Common myeloid progenitor, CD34-positive (primary cell): ENCODE measurements at regions not wholly inside any gene's neighbourhood (a gene's known extent, or its start where the extent isn't known, plus 50 kb on each side); places are given as distances from the start of the nearest gene placed in this dataset.

Experiments used
- CTCF ChIA-PET: fragments of 350-600 bp; sonication (Branson Sonifier 250); formaldehyde crosslinking; loops from one replicate; lab custom pipeline; 2021; ENCODE audit warnings: antibody characterized with exemption; lab: Charles Lee
- POLR2A ChIA-PET: fragments of 350-600 bp; sonication (Branson Sonifier 250); formaldehyde crosslinking; loops from one replicate; lab custom pipeline; 2021; ENCODE audit warnings: antibody characterized with exemption; lab: Charles Lee
- DNase-seq, 3 donors: peaks; one replicate each; pipeline versions ENCODE4 v3.0.0 to v3.0.0-alpha.2; 2013
- H3K27ac ChIP-seq, 2 experiments: 1 replicate in 1 of 2; 2 replicates in 1 of 2; pipeline ENCODE4 v1.7.0; 2013; ENCODE audit warnings: inconsistent platforms in 2 of 2, low read length in 2 of 2, mild to moderate bottlenecking in 2 of 2, low read depth in 1 of 2, moderate library complexity in 1 of 2; ENCODE audit not compliant: severe bottlenecking in 2 of 2, insufficient read depth in 1 of 2, poor library complexity in 1 of 2
- H3K27me3 ChIP-seq, 5 experiments: replicated peaks in 2 of 5; 1 replicate in 3 of 5; 2 replicates in 2 of 5; pipeline versions ENCODE4 v1.6.1 to v1.7.0; 2013; ENCODE audit warnings: low read length in 4 of 5, mild to moderate bottlenecking in 2 of 5, moderate library complexity in 2 of 5, inconsistent platforms in 1 of 5; ENCODE audit not compliant: insufficient read depth in 5 of 5, control insufficient read depth in 4 of 5
- H3K36me3 ChIP-seq, 4 experiments: 1 replicate in 2 of 4; 2 replicates in 2 of 4; pipeline versions ENCODE4 v1.6.1 to v1.7.0; 2013; ENCODE audit warnings: low read length in 3 of 4, control low read depth in 1 of 4, mild to moderate bottlenecking in 1 of 4; ENCODE audit not compliant: control insufficient read depth in 4 of 4, insufficient read depth in 4 of 4
- H3K4me1 ChIP-seq, 4 experiments: 1 replicate in 3 of 4; 2 replicates in 1 of 4; pipeline versions ENCODE4 v1.6.1 to v1.7.1; 2013; ENCODE audit warnings: low read length in 3 of 4, mild to moderate bottlenecking in 3 of 4, control low read depth in 1 of 4, inconsistent platforms in 1 of 4, moderate library complexity in 1 of 4; ENCODE audit not compliant: control insufficient read depth in 4 of 4, insufficient read depth in 4 of 4; ENCODE audit errors: control extremely low read depth in 1 of 4
- H3K4me3 ChIP-seq, 7 experiments: 1 replicate in 4 of 7; 2 replicates in 3 of 7; pipeline versions ENCODE4 v1.5.1 to v1.7.0; 2013; ENCODE audit warnings: mild to moderate bottlenecking in 7 of 7, low read length in 6 of 7, moderate library complexity in 6 of 7, inconsistent platforms in 2 of 7, low read depth in 2 of 7, control low read depth in 1 of 7; ENCODE audit not compliant: insufficient read depth in 4 of 7, control insufficient read depth in 1 of 7; ENCODE audit errors: extremely low read depth in 1 of 7
- H3K9me3 ChIP-seq, 5 experiments: 1 replicate in 4 of 5; 2 replicates in 1 of 5; pipeline versions ENCODE4 v1.6.1 to v1.7.1; 2013; ENCODE audit warnings: low read length in 4 of 5, mild to moderate bottlenecking in 2 of 5, inconsistent platforms in 1 of 5, low read depth in 1 of 5, moderate library complexity in 1 of 5; ENCODE audit not compliant: control insufficient read depth in 4 of 5, insufficient read depth in 2 of 5; ENCODE audit errors: control extremely low read depth in 1 of 5
- WGBS: methylation state at CpG from one replicate; pipeline ENCODE4 v1.1.5; 2013; ENCODE audit not compliant: insufficient coverage; 5-methylcytosine and 5-hydroxymethylcytosine counted together

- Histone ChIP-seq H3K4me1 (no peaks in the 10 kb centered on the region), H3K27ac (no peak overlapping the region), H3K27me3 (no peaks in the 10 kb centered on the region), H3K36me3 (no peaks in the 10 kb centered on the region), H3K4me3 (no peak overlapping the region), H3K9me3 (no peaks in the 10 kb centered on the region)
- no peak for DNase-seq
- WGBS = no CpG with 5 or more reads among the region's 1 CpG
- ChIA-PET POLR2A (no interaction called here), CTCF (no interaction called here)
Measured at GRCh38 chr6:120947111-120947510, 387.2 kb downstream of the TBC1D32 start.

DNA sequence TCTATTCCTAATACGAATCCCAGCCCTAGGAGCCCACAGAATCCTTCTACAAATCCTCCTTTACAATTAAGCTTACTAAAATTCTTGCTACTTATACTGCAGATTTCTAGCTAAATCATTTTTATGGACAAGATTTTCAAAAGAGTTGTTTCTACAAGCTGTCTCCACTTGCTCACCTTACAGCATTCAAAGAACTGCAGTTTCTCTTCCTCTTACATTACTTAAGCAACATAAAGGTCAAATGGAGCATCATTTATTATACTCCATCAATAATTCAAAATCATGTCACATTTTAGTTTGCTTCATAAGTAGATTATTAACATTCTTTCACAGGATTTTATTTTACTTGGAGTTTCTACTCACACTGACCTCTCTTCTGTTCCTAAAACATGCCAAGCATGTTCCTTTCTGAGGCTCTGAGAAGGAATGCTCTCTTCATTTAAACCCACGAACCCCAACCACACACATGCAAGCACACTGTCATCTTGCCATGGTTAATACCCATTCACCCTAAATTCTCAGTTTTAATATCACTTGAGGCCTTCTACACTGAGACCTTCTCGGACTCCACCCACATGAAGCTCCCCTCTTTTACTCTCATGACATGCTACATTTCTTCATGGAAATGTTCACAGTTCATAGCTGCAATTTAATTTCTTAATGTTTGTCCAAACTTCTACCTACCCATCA, 388.2 kb downstream of the TBC1D32 start:
- no peak overlapping the region for H3K4me3 ChIP-seq
- no peaks in the 10 kb centered on the region for H3K9me3 ChIP-seq
- no peaks in the 10 kb centered on the region for H3K36me3 ChIP-seq
- ChIA-PET POLR2A (no interaction called here), CTCF (no interaction called here)
- no peaks in the 10 kb centered on the region for H3K4me1 ChIP-seq
- no peak overlapping the region for H3K27ac ChIP-seq
- no peaks in the 10 kb centered on the region for H3K27me3 ChIP-seq
- DNase-seq = no peak
- 100% methylated on average over 1 of the region's 3 CpGs for WGBS

GRCh38 chr6:120938876-120939472, 395.3 kb downstream of the TBC1D32 start:
- Histone ChIP-seq H3K27ac (peak overlapping the region; percentile 40 to 50), H3K36me3 (no peaks in the 10 kb centered on the region), H3K9me3 (no peaks in the 10 kb centered on the region), H3K27me3 (no peaks in the 10 kb centered on the region), H3K4me1 (peaks cover 3 to 21% (median 10%) of the 10 kb centered on the region in 4 experiments), H3K4me3 (peak overlapping the region in 2 of 7 experiments; percentile 17 to 33)
- POLR2A ChIA-PET = no interaction called here
- 0% methylated on average over 2 of the region's 3 CpGs for WGBS
- peak; percentile 44 to 89 (median 78) for DNase-seq
- CTCF ChIA-PET = no interaction called here

DNA sequence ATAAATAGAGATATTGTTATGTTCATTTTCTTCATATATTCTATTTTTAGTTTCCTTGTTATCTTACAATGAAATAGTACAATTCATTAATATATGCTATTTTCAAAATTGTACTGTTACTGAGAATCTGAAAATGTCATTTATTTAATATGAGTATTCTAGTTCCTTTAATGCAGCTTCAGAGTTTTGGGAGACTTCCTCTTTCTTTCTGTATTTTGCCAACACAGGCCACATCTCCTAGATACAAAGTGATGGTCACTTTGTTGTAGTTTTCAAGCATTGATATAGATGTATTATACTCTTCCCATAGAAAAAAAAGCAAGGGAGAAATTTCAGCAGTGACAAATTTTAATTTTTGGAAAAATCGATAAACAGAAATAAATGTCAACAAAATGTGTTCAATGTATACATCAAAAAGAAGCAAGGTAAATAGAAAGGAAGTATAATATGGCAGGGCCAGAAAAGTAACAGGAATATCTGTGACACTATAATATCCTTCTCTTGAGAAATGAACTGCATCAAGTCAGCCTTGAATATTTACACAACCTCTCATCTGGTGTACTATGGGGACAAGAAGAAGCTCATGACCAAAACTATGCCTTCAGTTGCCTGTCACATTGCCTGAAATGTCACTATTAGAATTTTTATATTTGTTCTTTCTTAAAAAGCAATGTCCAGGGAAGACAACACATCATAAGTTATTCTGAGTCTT, 396.0 kb downstream of the TBC1D32 start:
- ChIA-PET POLR2A (interaction anchor here (0.6 kb wide), 1 partner anchor 1160 kb away, joined by 3 read pairs; no protein-coding TSS in a partner anchor), CTCF (no interaction called here)
- DNase-seq = peak; percentile 14 to 61 (median 49)
- Histone ChIP-seq H3K9me3 (no peaks in the 10 kb centered on the region), H3K27me3 (no peaks in the 10 kb centered on the region), H3K36me3 (no peaks in the 10 kb centered on the region), H3K27ac (peak overlapping the region; percentile 40 to 50), H3K4me1 (peaks cover 3 to 21% (median 10%) of the 10 kb centered on the region in 4 experiments), H3K4me3 (peak overlapping the region in 1 of 7 experiments; percentile 17)
- WGBS = no CpG with 5 or more reads among the region's 1 CpG

GRCh38 chr6:120935908-120936307, 398.4 kb downstream of the TBC1D32 start:
- H3K9me3 ChIP-seq = no peaks in the 10 kb centered on the region
- peaks cover 3 to 21% (median 10%) of the 10 kb centered on the region in 4 experiments for H3K4me1 ChIP-seq
- ChIA-PET CTCF (no interaction called here), POLR2A (no interaction called here)
- DNase-seq = peak in 1 of 3 donors; percentile 10
- H3K27ac ChIP-seq = no peak overlapping the region
- H3K36me3 ChIP-seq = no peaks in the 10 kb centered on the region
- H3K27me3 ChIP-seq = no peaks in the 10 kb centered on the region
- H3K4me3 ChIP-seq = no peak overlapping the region

DNA sequence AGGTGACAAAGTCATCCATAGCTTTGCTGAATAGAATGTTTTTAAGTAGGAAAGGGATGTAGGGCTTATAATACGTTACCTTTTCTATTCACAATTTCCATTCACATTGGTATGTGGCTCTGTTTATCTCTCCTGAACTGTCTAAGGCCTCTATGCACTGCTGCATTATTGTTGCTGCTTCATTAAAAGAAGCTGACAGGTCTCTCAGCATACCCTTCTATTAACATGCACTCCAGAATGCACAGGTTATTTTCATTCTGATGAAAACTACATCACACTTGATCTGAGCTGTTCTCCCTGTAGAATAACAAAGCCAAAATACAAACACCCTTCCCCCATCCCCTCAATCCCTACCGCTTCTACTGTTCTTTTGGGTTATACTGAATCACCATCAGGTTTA, 399.3 kb downstream of the TBC1D32 start:
- 100% methylated on average over 1 of the region's 2 CpGs for WGBS
- POLR2A ChIA-PET = no interaction called here
- DNase-seq = no peak
- Histone ChIP-seq H3K36me3 (no peaks in the 10 kb centered on the region), H3K4me3 (no peak overlapping the region), H3K27ac (no peak overlapping the region), H3K4me1 (peaks cover 3 to 19% (median 10%) of the 10 kb centered on the region in 4 experiments), H3K27me3 (no peaks in the 10 kb centered on the region), H3K9me3 (no peaks in the 10 kb centered on the region)
- CTCF ChIA-PET = no interaction called here
